ENCODE measurements at regions not wholly inside any gene's neighbourhood (a gene's known extent, or its start where the extent isn't known, plus 50 kb on each side); places are given as distances from the start of the nearest gene placed in this dataset.
A peak's percentile ranks its signal among the peaks of the same experiment; 100 is the strongest.

DNA sequence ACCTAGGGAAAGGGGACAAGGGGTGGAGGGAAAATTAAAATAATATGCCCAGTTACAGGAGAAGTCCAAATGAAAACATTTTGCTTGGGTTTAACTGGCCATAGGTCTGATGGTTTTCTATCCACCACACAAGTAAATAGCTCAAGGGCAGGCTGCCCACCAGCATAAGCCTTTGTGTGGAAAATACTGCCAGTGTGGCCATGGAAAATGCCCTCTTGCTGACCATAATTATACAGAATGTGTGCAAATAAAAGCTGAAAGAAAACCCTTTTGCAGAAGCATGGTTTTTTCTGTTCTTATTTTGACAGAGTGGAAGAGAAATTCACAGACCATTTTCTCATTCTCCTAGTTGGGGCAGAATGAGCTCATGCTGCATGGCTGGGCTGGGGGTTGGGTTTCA lies 111.3 kb upstream of the SIX2 start:
- peak; percentile 42 for DNase-seq (ENCODE audit: low read depth)
- no peaks in the 10 kb centered on the region for H3K36me3 ChIP-seq (ENCODE audit: control insufficient read depth, insufficient read depth, low read length, severe bottlenecking)
- peaks cover 14% of the 10 kb centered on the region for H3K4me1 ChIP-seq (ENCODE audit: control insufficient read depth, insufficient read depth, low read length)
- H3K4me3 ChIP-seq (ENCODE audit: low read length), result no peak overlapping the region
- H3K9ac ChIP-seq (ENCODE audit: low read length), result no peak overlapping the region
- H3K27me3 ChIP-seq (replicated peaks; ENCODE audit: control insufficient read depth, insufficient read depth, low read length), result peaks cover 3% of the 10 kb centered on the region
- peaks cover 7% of the 10 kb centered on the region for H3K9me3 ChIP-seq (ENCODE audit: control insufficient read depth, low read length)

DNA sequence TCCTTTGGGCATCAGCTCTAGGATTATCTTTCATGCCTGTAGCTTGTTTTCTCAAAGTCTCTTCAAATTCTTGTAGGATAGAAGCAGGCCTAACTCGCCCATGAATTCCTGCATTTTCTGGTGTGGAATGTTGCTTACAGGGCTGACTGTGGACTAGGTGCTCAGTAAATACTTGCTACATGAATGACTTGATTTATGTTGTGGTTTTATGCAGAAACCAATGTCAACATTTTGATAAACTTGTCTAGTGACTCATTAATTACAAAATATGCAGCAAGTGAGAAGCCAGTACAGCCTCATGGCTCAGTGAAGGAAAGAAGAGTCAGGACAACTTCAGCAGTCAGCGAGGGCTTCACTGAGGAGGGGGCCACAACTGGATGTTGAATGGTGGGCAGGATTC lies 110.6 kb upstream of the SIX2 start:
- peak; percentile 52 for DNase-seq (ENCODE audit: low read depth)
- Histone ChIP-seq H3K4me3 (ENCODE audit: low read length) (no peak overlapping the region), H3K4me1 (ENCODE audit: control insufficient read depth, insufficient read depth, low read length) (peaks cover 14% of the 10 kb centered on the region), H3K27me3 (replicated peaks; ENCODE audit: control insufficient read depth, insufficient read depth, low read length) (peaks cover 3% of the 10 kb centered on the region), H3K36me3 (ENCODE audit: control insufficient read depth, insufficient read depth, low read length, severe bottlenecking) (no peaks in the 10 kb centered on the region), H3K9ac (ENCODE audit: low read length) (no peak overlapping the region), H3K9me3 (ENCODE audit: control insufficient read depth, low read length) (peaks cover 7% of the 10 kb centered on the region)

DNA sequence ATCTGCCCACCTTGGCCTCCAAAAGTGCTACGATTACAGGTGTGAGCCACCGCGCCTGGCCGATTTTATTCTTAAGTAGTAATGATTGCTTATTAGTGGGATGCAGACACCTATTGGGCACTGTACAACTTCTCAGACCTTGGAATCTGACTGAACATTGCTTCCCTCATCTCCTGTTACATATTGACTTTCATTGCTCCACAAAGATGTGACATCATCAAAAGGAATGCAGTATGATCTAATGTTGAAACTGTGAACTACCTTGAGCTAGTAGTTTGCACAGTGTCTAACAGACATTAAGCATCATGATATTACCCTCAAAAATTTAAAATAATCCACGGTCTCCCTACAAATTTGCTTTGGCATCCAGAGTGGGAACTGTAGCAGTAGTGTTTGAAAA lies 109.8 kb upstream of the SIX2 start:
- H3K4me3 ChIP-seq (ENCODE audit: low read length), result no peak overlapping the region
- DNase-seq (ENCODE audit: low read depth), result peak; percentile 55
- H3K27me3 ChIP-seq (replicated peaks; ENCODE audit: control insufficient read depth, insufficient read depth, low read length), result peaks cover 3% of the 10 kb centered on the region
- peaks cover 7% of the 10 kb centered on the region for H3K9me3 ChIP-seq (ENCODE audit: control insufficient read depth, low read length)
- peaks cover 14% of the 10 kb centered on the region for H3K4me1 ChIP-seq (ENCODE audit: control insufficient read depth, insufficient read depth, low read length)
- no peaks in the 10 kb centered on the region for H3K36me3 ChIP-seq (ENCODE audit: control insufficient read depth, insufficient read depth, low read length, severe bottlenecking)
- no peak overlapping the region for H3K9ac ChIP-seq (ENCODE audit: low read length)

DNA sequence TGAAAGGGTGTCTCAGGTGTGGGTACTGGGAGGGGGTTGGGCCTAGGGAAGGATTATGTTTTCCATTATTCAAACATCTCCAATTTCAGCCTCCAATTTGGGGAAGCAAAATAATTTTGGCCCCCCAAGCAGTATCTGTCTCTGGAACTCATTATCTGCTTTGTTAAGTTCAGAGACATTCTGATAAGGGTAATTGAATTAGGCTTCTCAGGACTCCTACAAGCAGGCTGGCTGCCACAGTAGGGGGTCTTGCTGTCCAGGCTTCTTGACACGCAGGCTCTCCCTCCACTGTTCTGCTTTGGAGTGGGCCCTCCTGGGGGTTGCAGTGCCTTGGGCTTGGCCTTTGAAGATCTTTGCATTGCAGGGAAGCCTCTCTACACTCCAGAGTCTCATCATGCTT lies 108.1 kb upstream of the SIX2 start:
- Histone ChIP-seq H3K4me1 (ENCODE audit: control insufficient read depth, insufficient read depth, low read length) (peaks cover 14% of the 10 kb centered on the region), H3K9ac (ENCODE audit: low read length) (no peak overlapping the region), H3K27me3 (replicated peaks; ENCODE audit: control insufficient read depth, insufficient read depth, low read length) (no peaks in the 10 kb centered on the region), H3K36me3 (ENCODE audit: control insufficient read depth, insufficient read depth, low read length, severe bottlenecking) (no peaks in the 10 kb centered on the region), H3K9me3 (ENCODE audit: control insufficient read depth, low read length) (peaks cover 7% of the 10 kb centered on the region), H3K4me3 (ENCODE audit: low read length) (no peak overlapping the region)
- no peak for DNase-seq (ENCODE audit: low read depth)

DNA sequence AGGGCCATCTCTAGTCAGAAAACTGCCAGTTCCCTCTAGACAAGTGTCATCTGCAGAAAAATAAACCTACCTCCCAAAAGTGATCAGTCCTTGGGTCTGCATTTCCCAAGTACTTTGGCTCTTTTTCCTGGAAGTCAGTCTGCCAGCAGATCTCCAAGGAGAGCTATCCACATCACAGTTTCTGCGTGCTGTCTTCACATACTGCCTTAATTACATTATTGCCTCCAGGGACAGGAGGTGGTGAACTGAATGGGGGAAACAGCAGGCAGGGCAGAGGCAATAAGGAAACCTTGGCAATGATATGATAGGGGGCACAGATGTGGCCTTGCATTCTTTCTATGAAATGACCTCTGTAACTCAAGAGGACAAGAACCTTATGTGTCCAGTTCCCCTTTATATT lies 105.9 kb upstream of the SIX2 start:
- peaks cover 12% of the 10 kb centered on the region for H3K4me1 ChIP-seq (ENCODE audit: control insufficient read depth, insufficient read depth, low read length)
- peaks cover 4% of the 10 kb centered on the region for H3K27me3 ChIP-seq (replicated peaks; ENCODE audit: control insufficient read depth, insufficient read depth, low read length)
- DNase-seq (ENCODE audit: low read depth), result peak; percentile 18
- H3K9ac ChIP-seq (ENCODE audit: low read length), result no peak overlapping the region
- H3K36me3 ChIP-seq (ENCODE audit: control insufficient read depth, insufficient read depth, low read length, severe bottlenecking), result no peaks in the 10 kb centered on the region
- H3K4me3 ChIP-seq (ENCODE audit: low read length), result no peak overlapping the region
- peaks cover 7% of the 10 kb centered on the region for H3K9me3 ChIP-seq (ENCODE audit: control insufficient read depth, low read length)

DNA sequence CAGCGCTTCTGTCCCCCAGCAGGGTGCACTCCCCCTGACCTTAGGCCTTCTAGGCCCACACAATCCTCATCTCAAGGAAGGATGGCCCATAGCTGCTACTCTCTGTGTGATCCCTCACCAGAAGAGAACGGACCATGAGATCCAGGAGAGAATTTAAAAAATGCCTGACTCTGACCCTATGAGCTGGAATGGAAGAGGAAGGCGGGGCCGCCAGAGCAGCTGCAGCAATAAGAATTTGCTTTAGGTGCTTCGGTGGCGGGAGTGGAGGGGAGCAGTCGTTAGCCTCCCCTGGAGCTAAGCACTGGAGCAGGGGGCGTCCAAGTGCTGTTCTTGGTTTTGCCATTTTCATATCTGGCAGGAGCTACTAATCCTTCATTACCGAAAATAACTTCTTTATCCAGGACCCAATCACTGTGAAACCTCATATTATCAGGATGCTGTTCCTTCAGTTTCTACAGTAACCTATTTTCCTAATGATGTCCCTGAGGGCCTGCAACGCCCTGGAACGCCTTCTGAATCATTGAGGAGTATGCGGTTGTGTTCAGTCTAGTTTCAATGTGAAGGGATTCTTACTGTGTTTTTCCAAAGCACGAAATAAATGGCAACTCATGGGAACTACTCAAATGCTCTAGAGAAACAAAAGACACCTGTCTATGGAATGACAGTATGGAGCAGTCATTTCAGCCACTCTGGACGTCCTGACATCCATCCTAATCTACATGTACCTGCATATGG lies 105.1 kb upstream of the SIX2 start:
- H3K4me3 ChIP-seq (ENCODE audit: low read length), result no peak overlapping the region
- peaks cover 7% of the 10 kb centered on the region for H3K9me3 ChIP-seq (ENCODE audit: control insufficient read depth, low read length)
- DNase-seq (ENCODE audit: low read depth), result no peak
- H3K27me3 ChIP-seq (replicated peaks; ENCODE audit: control insufficient read depth, insufficient read depth, low read length), result peaks cover 4% of the 10 kb centered on the region
- H3K36me3 ChIP-seq (ENCODE audit: control insufficient read depth, insufficient read depth, low read length, severe bottlenecking), result no peaks in the 10 kb centered on the region
- H3K4me1 ChIP-seq (ENCODE audit: control insufficient read depth, insufficient read depth, low read length), result peaks cover 4% of the 10 kb centered on the region
- no peak overlapping the region for H3K9ac ChIP-seq (ENCODE audit: low read length)

DNA sequence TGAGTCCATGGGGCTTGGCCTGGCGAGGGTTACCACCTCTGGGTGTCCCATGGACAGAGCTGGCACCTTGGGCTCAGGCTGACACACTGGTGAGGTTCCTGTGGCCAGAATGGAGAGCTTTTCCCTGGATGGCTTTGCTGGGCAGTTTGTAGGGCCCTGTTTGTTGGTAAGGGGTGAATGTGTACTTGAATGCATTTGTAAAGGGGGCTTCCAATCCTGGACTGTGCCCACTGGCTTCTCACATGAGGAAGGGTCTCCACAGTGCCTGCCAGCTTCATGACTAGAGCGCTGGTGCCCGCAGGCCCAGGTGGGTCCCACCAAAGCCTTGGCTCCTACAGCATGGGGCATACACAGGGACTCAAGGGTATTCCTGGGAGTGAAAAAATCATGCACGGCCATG lies 103.5 kb upstream of the SIX2 start:
- Histone ChIP-seq H3K4me3 (ENCODE audit: low read length) (no peak overlapping the region), H3K9ac (ENCODE audit: low read length) (no peak overlapping the region), H3K9me3 (ENCODE audit: control insufficient read depth, low read length) (peaks cover 7% of the 10 kb centered on the region), H3K4me1 (ENCODE audit: control insufficient read depth, insufficient read depth, low read length) (no peaks in the 10 kb centered on the region), H3K36me3 (ENCODE audit: control insufficient read depth, insufficient read depth, low read length, severe bottlenecking) (no peaks in the 10 kb centered on the region), H3K27me3 (replicated peaks; ENCODE audit: control insufficient read depth, insufficient read depth, low read length) (peaks cover 7% of the 10 kb centered on the region)
- DNase-seq (ENCODE audit: low read depth), result no peak

DNA sequence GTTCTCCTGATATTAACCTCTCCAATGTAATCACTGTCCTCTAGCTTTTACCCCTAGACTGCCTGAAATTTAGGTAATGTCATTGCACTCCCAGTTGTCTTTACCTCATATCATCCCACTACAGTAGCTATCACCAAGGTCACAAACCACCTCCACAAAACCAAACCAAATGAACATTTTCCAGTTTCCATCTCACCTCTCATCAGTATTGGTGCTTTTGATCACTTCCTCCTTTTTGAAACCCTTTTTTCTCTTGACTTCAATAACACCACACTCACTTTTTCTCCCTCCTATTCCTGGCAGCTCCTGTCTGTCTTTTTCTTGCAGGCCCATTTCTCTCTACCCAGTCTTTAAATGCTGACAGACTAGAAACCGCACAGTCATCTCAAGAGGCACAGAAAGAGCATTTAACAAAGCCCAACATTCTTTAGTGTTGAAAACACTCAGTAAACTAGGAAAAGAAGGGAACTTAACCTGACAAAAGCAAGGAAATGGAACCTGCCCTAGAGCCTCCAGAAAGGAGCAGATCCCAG lies 95.9 kb upstream of the SIX2 start:
- Histone ChIP-seq H3K9me3 (ENCODE audit: control insufficient read depth, low read length) (no peaks in the 10 kb centered on the region), H3K36me3 (ENCODE audit: control insufficient read depth, insufficient read depth, low read length, severe bottlenecking) (no peaks in the 10 kb centered on the region), H3K27me3 (replicated peaks; ENCODE audit: control insufficient read depth, insufficient read depth, low read length) (peaks cover 3% of the 10 kb centered on the region), H3K9ac (ENCODE audit: low read length) (no peak overlapping the region), H3K4me1 (ENCODE audit: control insufficient read depth, insufficient read depth, low read length) (no peaks in the 10 kb centered on the region), H3K4me3 (ENCODE audit: low read length) (no peak overlapping the region)
- no peak for DNase-seq (ENCODE audit: low read depth)

DNA sequence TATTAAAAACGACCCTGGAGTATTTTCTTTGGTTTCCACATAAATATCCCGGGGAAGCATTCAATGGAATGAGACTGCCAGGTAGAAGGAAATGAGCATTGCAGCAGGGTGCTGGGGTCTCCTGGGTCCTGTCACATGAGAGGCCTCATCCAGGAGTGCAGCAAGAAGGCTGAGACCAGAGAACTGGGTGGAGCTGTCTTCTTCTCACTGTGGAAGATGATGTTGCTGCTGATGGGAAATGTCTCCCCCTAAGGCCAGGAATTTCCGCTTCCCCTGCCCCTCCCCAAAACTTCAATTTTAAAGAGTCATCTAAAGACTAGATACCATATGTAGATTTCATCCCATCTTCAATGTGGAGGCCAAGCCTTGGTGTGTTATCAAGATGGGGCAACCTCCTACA lies 95.2 kb upstream of the SIX2 start:
- Histone ChIP-seq H3K36me3 (ENCODE audit: control insufficient read depth, insufficient read depth, low read length, severe bottlenecking) (no peaks in the 10 kb centered on the region), H3K4me3 (ENCODE audit: low read length) (no peak overlapping the region), H3K4me1 (ENCODE audit: control insufficient read depth, insufficient read depth, low read length) (no peaks in the 10 kb centered on the region), H3K9ac (ENCODE audit: low read length) (no peak overlapping the region), H3K27me3 (replicated peaks; ENCODE audit: control insufficient read depth, insufficient read depth, low read length) (peaks cover 3% of the 10 kb centered on the region), H3K9me3 (ENCODE audit: control insufficient read depth, low read length) (no peaks in the 10 kb centered on the region)
- no peak for DNase-seq (ENCODE audit: low read depth)

DNA sequence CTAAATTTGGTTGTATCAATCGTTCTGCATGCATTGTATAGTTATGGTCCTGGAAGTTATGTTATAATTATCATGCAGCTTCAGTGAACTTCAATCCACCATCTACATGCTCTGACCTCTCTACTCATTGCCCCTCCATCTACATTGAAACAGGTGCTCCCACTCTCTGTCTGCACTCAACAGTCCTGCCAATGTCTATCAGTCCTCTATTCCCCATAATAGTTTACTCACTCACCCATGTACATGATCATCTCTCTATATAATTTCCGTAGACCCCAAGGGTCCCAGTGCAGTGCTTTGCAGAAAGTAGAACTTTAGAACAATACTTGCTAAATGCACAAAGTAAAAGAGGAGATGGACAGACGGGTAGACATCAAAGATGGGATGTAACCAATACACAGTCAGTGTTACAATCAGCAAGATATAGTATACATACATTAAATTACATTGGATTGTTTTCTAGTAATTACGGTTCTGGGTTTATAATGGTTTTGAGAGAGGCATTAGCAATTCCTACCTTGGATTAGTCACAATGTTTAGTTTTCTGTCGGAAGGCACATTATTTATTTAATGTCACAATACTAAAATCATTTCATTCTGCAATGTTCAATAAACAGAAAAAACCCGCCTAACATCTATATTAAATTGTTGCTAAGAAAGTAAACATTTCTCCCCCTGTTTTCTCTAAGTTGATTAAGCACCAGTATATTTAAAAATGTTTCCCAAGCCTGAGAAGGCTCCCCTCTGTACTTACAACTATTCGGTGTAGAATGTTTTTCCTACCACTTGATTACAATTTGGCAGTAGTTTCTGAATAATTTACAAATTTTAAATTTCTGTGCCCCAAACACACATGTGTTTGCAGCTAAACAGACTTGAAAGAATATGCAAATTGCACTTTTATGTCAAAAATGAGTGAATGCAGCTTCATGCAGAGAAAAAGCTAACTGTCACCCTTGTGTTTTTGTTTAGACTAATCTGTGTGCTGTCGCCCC lies 94.4 kb upstream of the SIX2 start:
- no peak for DNase-seq (ENCODE audit: low read depth)
- H3K9me3 ChIP-seq (ENCODE audit: control insufficient read depth, low read length), result no peaks in the 10 kb centered on the region
- no peak overlapping the region for H3K4me3 ChIP-seq (ENCODE audit: low read length)
- H3K27me3 ChIP-seq (replicated peaks; ENCODE audit: control insufficient read depth, insufficient read depth, low read length), result peaks cover 3% of the 10 kb centered on the region
- H3K4me1 ChIP-seq (ENCODE audit: control insufficient read depth, insufficient read depth, low read length), result no peaks in the 10 kb centered on the region
- no peaks in the 10 kb centered on the region for H3K36me3 ChIP-seq (ENCODE audit: control insufficient read depth, insufficient read depth, low read length, severe bottlenecking)
- H3K9ac ChIP-seq (ENCODE audit: low read length), result no peak overlapping the region

DNA sequence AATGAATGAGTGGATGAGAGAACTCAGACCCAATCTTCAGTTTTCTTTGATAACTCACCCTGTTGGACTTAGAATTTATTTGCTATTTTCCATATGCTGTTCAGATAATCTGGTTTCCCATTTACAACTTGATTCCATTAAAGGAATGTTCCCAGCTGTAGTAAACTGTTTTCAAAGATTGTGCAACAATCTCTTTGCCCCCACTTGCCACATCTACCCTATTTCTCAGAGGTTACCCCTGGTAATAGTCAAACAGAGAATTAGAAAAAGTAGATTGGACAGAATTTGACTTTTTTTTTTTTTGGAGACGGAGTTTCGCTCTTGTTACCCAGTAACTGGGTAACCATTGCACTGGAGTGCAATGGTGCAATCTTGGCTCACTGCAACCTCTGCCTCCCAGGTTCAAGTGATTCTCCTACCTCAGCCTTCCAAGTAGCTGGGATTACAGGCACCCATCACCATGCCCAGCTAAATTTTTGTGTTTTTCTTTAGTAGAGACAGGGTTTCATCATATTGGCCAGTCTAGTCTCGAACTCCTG lies 93.4 kb upstream of the SIX2 start:
- Histone ChIP-seq H3K27me3 (replicated peaks; ENCODE audit: control insufficient read depth, insufficient read depth, low read length) (no peaks in the 10 kb centered on the region), H3K4me1 (ENCODE audit: control insufficient read depth, insufficient read depth, low read length) (no peaks in the 10 kb centered on the region), H3K9ac (ENCODE audit: low read length) (no peak overlapping the region), H3K4me3 (ENCODE audit: low read length) (no peak overlapping the region), H3K36me3 (ENCODE audit: control insufficient read depth, insufficient read depth, low read length, severe bottlenecking) (no peaks in the 10 kb centered on the region), H3K9me3 (ENCODE audit: control insufficient read depth, low read length) (no peaks in the 10 kb centered on the region)
- peak; percentile 50 for DNase-seq (ENCODE audit: low read depth)
